EL (cell line): ENCODE measurements at regions not wholly inside any gene's neighbourhood (a gene's known extent, or its start where the extent isn't known, plus 50 kb on each side); places are given as distances from the start of the nearest gene placed in this dataset.

ENCODE experiments used
- DNase-seq: peaks from one replicate; pipeline ENCODE4 v3.0.0-alpha.2; 2016

DNA sequence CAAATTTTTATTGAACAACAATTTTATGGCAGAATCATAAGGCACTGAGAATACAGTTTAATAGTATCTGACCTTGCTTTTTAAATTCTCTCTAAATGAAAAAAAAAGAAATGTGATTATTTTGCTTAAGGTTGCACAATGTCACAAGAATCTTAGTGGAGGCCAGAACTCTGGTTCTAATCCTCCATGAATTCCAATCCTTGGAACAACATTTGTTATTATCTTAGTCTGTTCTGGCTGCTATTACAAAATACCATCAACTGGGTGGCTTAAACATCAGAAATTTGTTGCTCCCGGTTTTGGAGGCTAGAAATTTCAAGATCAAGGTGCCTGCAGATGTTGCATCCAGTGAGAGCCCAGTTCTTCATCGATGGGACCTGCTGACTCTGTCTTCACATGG, 158.2 kb upstream of the POM121L12 start:
- no peak for DNase-seq

- no peak for DNase-seq
Measured at GRCh38 chr7:52876402-52876801, 159.0 kb upstream of the POM121L12 start.

DNA sequence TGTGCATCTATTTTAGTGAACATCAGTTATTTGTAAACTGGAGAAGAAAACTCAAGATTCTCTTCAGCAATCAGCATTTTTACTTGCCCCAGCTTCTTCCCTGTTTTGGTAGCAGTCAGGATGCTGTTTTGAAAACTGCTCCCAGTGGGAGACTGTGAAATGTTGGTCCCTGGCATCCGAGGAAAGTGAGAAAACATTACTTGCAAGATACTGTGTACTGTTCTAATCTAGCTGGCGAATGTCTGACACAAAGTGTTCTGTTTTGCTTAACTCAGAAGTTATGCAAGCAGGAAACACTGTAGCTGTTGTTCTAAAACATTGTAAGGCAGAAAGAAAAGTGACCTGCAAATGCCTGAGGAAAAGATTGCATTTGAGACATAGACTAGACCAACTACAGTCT, 171.8 kb upstream of the POM121L12 start:
- no peak for DNase-seq

- DNase-seq: no peak
Measured at GRCh38 chr7:52862321-52862720, 173.1 kb upstream of the POM121L12 start.

- DNase-seq: no peak
Measured at GRCh38 chr7:52857367-52857766, 178.1 kb upstream of the POM121L12 start.

- no peak for DNase-seq
Measured at GRCh38 chr7:52854681-52855080, 180.8 kb upstream of the POM121L12 start.

GRCh38 chr7:52851547-52851946, 183.9 kb upstream of the POM121L12 start:
- no peak for DNase-seq

DNA sequence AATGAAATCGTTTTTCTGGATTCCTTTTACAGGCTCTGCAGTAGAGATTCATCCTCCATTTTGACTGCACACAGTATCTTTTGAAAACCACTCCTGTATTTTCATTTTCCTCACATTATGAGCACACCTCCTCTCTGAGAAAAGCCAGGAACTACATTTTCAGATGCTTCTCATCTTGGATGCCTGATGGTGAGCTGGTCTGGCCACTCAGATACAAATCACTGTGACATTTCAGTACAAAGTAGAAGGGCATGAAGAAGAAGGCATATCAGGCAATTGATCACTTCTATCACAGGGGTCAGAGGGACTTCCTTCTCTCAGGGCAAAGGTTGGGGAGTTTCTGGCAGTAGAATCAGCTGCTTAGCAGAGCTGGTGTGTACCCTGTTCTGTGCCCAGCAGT, 192.0 kb upstream of the POM121L12 start:
- no peak for DNase-seq

DNA sequence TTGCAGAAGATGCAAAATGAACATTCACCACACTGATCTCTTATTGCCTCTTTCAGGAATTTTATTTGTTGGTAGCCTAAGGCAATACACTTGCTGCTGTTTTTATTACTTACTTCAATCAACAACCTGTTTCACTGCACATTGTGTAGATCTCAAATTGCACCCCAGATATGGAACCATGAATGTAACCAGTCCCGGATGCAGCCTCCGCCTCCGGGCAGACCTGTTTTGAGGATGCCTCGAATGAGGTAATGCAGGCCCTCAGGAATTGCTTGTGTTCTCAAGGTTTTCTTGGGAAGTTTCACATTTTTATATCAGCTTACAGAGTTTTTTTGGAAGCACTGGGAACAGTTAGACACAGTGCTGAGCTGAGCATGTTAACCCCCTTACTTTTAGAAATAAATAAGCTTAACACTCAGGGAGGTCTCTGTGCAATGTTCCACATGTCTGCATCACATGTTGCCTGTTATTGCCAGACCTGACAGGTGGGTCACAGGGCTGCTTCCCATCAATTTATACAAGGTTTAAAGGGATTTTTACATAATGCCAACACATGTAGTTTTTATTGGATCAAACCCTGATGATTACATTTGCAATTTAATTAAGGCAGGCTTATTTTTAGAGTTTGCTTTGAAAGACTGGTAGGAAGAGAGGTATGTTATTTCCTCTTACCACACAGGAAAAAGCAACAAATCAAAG, 193.1 kb upstream of the POM121L12 start:
- DNase-seq: no peak

DNA sequence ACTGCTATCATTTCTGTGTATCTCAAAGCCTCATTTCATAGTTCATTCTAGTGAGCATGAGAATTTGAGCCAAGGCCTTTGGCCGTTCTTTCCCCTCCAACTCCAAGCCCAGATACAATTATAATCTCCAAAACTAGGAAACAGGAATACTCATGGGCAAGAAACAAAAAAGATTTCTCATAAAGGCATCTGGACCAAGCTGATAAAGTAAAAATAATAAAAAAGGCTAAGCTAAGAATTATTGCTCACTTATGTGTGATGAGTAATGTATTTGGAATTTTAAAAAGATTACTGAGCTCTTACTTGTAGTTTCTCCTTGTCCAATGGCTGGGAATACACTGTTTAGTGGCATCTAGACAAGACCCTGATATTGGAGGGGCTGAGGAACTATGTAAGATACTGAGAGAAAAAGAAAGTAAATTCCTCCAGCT, 196.4 kb upstream of the POM121L12 start:
- DNase-seq: no peak

DNA sequence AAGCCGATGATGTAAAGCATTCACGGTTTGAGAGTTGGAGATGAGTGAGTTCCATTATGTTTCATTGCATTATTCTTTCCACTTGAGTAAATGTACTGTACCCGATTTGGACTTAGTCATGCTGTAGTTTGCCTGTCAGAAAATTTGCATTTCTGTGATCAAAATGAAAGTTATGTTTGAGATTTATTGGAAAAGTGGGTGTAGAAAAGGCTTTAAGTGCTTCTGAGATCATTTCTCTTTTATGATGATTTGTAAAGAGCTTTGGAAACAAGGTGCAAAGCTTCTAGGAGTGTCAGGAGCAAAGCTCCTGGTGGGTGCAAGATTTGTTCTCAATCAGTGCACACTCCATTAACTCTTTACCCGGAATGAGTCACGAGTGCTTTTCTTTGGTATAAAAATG, 204.1 kb upstream of the POM121L12 start:
- no peak for DNase-seq

GRCh38 chr7:52830801-52831200, 204.6 kb upstream of the POM121L12 start:
- no peak for DNase-seq

- no peak for DNase-seq
Measured at GRCh38 chr7:52826515-52827265, 208.7 kb upstream of the POM121L12 start.

DNA sequence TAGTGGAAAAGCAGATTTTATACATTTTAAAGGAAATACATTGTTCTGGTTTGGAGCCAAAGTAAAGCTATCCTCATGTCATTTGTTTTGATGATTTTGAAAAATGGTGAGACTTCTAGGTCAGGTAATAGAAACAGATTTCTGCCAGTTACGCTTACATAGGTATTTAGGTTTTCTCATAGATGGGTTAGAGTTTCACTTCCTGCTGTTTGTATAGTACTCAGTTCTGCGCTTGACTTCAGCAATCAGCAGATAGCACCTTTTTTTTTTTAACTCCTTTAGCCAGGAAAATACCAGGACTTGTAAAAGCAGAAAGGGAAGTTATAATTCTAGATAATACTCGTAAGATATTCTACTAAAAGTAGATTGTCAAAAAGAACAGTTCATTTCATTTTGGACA, 209.8 kb upstream of the POM121L12 start:
- DNase-seq: no peak

DNA sequence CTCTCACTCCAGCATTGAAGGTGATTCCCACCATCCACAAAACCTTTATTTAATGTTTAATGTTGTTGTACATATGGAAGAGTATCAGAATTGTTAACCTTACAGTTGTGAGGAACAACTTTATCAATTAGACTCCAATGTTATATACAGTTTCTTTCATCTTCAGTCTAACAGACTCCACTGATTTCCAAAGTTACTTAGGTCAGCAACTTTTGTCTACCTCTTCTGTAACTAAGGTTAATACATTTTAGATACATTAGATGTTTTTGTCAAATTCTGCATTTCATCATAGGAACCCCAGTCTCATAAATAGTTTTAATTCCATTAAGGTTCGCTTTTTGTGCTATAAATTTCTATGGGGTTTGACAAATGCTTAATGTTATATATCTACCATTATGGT, 223.9 kb upstream of the POM121L12 start:
- DNase-seq: no peak

DNA sequence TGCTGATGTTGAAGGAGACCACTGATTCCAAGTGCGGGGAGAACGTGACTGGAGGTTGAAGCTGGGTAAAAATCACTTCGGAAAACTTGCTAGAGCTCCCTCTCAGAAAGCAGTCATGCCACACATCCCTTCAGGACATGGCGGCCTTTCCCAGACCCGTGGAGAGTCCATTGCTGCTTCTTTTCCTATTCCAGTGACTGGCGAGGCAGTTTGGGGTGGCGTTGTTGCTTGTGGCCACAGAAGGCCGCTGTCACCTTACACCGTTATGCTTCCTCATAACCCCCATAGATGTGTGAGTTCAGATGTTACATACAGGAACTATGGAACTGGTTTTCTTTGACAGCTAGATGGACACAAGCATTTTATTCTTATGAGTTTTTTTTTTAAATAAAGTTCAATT, 235.6 kb upstream of the POM121L12 start:
- DNase-seq: no peak

DNA sequence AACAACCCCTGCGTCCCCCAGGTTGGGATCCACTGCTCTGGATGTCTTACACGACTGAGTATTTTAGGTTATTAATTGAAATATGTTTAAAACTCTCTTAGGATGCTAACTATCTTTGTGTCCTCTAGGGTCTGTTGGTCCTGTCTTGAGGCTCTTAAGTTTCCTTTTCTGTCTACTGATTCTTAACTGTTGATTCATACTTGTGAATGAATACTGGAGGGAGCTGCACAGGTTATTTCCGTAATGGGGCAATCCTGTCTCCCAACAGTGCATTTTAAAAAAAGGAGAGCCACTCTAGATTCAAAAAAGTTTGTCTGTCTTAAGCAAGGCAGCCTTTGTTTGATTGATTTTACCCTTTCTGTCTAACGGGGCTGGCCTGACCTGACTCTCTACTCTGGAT, 237.6 kb upstream of the POM121L12 start:
- DNase-seq: no peak

- no peak for DNase-seq
Measured at GRCh38 chr7:52794621-52795020, 240.8 kb upstream of the POM121L12 start.

GRCh38 chr7:52791176-52791700, 244.2 kb upstream of the POM121L12 start:
- no peak for DNase-seq

DNA sequence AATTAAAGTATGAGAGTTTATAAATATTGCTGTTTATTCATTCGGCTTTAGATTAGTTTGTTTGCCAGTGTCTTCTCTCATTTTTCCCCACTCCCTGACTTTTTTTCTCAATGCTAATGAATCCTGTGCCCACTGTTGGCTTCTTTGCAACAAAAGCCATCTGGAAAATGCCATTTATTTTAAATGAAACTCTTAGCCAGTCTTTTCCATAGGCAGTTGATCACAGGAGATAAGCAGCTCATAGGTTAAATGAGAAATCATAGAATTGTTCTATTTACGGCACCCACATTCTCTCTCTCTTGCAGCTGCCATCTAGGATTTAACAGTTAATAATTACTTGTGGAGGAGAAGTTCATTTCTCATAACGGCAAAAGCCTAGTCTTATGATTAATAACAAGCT, 249.3 kb upstream of the POM121L12 start:
- no peak for DNase-seq

DNA sequence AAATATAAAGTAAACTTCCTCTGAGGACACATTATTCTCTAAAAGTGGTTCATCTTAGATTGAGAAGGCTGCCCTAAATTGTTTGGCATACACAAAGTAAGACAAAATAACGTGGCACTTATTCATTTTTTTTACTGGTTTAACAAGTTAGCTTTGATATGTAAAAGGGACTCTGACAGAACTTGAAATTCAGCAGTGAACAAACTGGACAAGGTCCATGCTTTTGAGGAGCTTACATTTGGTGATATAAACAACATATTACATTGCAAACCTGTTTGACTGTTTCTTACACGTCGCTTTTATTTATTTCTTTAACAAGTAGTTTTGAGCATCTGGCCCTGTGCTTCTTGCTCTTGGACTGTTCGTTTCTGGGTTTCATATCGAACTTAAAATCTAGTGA, 253.1 kb upstream of the POM121L12 start:
- DNase-seq: no peak

DNA sequence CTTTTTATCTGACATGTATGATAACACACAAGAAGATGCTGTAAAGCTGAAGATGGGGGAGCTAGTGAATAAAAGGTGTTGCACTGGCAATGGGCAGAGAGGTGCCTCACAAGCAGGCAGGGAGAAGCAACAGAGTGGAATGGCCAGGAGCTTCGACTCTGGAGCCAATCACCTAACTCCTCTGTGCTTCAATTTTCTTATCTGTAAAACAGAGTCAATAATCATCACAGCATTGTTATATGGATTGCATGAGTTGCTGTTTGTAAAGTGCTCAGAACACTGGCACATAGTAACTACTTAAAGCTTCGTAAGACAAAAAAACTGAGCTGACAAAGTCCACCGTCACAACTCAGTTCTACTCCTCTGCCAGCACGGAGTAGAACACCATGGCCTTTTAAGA, 254.2 kb upstream of the POM121L12 start:
- no peak for DNase-seq

DNA sequence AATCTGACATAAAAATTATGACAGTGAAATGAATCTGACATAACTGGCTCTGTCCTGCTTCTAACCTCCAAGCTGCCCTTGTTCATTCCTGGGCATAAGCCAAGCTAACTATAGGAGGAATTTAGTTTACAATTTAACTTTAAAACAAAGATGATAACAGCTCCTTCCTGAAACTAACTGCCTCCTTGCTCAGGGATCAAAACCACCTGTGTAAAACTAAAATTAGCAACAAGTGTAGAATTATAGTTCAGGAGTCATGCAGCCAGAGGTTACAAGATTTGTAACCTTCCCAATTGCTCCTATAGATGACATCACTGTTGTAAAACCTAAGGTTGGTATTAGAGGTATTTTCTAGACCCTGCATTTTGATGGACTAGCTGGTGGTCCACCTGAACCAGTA, 256.4 kb upstream of the POM121L12 start:
- no peak for DNase-seq

DNA sequence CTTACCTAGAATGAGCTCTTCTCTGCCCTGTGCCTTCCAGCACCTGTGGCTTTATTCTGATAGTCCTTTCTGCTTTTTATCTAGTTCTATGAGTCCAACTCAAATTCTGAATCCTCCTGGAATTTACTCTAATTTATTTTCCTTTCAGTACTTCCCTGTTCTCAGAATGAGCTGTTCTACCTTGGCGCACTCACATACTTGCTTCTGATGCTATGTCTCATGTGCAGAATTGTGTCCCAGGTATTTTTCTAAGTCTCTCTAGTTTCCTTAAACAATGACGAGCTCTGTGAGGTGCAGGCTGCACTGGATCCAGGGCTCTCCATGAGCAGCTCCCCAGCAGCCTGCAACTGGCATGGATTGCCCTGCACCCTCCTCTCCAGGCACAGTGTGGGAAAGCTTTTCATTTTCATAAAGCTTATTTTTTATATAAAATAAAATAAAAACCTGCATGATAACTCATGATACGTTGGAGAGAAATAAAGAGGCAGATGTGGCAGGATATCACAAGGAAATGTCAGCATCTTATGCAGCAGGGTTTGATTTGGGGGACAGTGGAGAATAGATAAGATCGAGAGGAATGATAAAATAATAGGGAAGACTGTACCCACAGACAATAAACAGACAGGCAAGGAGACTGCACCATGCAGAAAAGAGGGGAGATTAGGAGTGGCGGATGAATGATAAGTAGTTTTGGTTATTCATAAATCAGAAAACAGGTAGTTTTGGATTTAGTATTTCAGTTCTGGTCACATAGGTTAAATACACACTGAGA, 258.2 kb upstream of the POM121L12 start:
- no peak for DNase-seq
